PC-3 (cell line): ENCODE measurements at regions not wholly inside any gene's neighbourhood (a gene's known extent, or its start where the extent isn't known, plus 50 kb on each side); places are given as distances from the start of the nearest gene placed in this dataset.

Experiments used
- CTCF ChIP-seq: fragments of 300-600 bp; sonication (generic); conservative IDR thresholded peaks from 2 replicates; pipeline ENCODE4 v1.5.1; 2017; ENCODE audit warnings: antibody characterized with exemption, low read depth, mild to moderate bottlenecking, low read length
- EZH2 ChIP-seq: fragments of 300-600 bp; sonication (generic); IDR thresholded peaks from one replicate; pipeline ENCODE4 v1.6.1; 2017; ENCODE audit warnings: antibody characterized with exemption, mild to moderate bottlenecking, low read length; ENCODE audit not compliant: unreplicated experiment
- EZH2phosphoT487 ChIP-seq: fragments of 300-600 bp; sonication (generic); IDR thresholded peaks from 2 replicates; pipeline ENCODE4 v1.6.1; 2018; ENCODE audit warnings: mild to moderate bottlenecking, antibody characterized with exemption, low read length, borderline replicate concordance

- TF ChIP-seq CTCF (no peak), EZH2phosphoT487 (no peak), EZH2 (no peak)
These were observed 67.5 kb upstream of the AFDN start for GRCh38 chr6:167759206-167759605.
